Mucosa of descending colon (tissue), 3 donors: ENCODE measurements at regions not wholly inside any gene's neighbourhood (a gene's known extent, or its start where the extent isn't known, plus 50 kb on each side); places are given as distances from the start of the nearest gene placed in this dataset.

Experiments used
- ATAC-seq: fragments of 200-7000 bp; cut with Tn5 transposase; one replicate; pipeline ENCODE4 v1.9.1; 2020; ENCODE audit warnings: mild to moderate bottlenecking, moderate library complexity
- DNase-seq, 3 donors: peaks; one replicate each; pipeline ENCODE4 v3.0.0-alpha.2; 2020
- H3K36me3 ChIP-seq: fragments of 200-600 bp; one replicate; pipeline ENCODE4 v1.8.0; 2021; ENCODE audit warnings: low read depth, mild to moderate bottlenecking
- H3K4me1 ChIP-seq: fragments of 200-600 bp; one replicate; pipeline ENCODE4 v1.8.0; 2021; ENCODE audit warnings: low read depth, mild to moderate bottlenecking
- H3K4me3 ChIP-seq: fragments of 200-600 bp; one replicate; pipeline ENCODE4 v1.8.0; 2021; ENCODE audit warnings: mild to moderate bottlenecking
- H3K9me3 ChIP-seq: fragments of 200-600 bp; one replicate; pipeline ENCODE4 v1.8.0; 2021; ENCODE audit warnings: mild to moderate bottlenecking
- intact Hi-C, 2 donors: fragments of 100-400 bp; cut with DNase I in 1 of 2; cut with micrococcal nuclease in 1 of 2; formaldehyde crosslinking; loops; one replicate each; pipeline versions ENCODE4 v1.11.0 to v1.11.1; 2022; cut with DNase I, micrococcal nuclease
- TF ChIP-seq, protein P1 (sequence below): fragments of 200-600 bp; IDR thresholded peaks from one replicate; pipeline ENCODE4 v1.8.0; 2022; ENCODE audit warnings: antibody characterized with exemption, mild to moderate bottlenecking
- donor health status: DM: no; HTN: no; CAD: no; lungs with moderate emphysema.
- donor health status: DM: no; HTN: no; CAD: no.
- donor health status: DM: no; HTN: yes; CAD: no.

DNA sequence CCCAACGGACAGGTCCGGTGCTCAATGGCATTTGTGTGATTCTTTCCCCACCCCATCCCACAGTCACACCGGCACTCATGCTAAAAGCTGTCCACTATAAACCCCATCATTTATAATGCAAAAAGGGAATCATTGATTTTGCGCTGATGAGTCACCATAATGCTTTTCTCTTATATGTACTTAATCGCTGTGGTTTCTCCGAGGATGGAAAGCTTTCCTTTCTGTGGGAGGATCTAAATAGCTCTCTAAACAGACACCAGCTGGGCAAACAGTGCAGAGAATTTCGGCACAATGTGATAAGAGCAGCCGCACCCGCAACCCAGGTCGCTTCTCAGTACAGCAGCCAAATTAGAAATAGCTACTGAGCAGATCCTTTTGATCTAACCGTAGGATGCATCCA, 85.6 kb downstream of the SETD4 start:
- Histone ChIP-seq H3K36me3 (peaks cover 3% of the 10 kb centered on the region), H3K4me1 (no peaks in the 10 kb centered on the region), H3K4me3 (no peak overlapping the region), H3K9me3 (no peaks in the 10 kb centered on the region)
- peak in 1 of 3 donors; percentile 16 for DNase-seq
- TF ChIP-seq, protein P1, sequence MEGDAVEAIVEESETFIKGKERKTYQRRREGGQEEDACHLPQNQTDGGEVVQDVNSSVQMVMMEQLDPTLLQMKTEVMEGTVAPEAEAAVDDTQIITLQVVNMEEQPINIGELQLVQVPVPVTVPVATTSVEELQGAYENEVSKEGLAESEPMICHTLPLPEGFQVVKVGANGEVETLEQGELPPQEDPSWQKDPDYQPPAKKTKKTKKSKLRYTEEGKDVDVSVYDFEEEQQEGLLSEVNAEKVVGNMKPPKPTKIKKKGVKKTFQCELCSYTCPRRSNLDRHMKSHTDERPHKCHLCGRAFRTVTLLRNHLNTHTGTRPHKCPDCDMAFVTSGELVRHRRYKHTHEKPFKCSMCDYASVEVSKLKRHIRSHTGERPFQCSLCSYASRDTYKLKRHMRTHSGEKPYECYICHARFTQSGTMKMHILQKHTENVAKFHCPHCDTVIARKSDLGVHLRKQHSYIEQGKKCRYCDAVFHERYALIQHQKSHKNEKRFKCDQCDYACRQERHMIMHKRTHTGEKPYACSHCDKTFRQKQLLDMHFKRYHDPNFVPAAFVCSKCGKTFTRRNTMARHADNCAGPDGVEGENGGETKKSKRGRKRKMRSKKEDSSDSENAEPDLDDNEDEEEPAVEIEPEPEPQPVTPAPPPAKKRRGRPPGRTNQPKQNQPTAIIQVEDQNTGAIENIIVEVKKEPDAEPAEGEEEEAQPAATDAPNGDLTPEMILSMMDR, result no peak
- intact Hi-C loops, result no loop called here
- peak; percentile 70 for ATAC-seq

DNA sequence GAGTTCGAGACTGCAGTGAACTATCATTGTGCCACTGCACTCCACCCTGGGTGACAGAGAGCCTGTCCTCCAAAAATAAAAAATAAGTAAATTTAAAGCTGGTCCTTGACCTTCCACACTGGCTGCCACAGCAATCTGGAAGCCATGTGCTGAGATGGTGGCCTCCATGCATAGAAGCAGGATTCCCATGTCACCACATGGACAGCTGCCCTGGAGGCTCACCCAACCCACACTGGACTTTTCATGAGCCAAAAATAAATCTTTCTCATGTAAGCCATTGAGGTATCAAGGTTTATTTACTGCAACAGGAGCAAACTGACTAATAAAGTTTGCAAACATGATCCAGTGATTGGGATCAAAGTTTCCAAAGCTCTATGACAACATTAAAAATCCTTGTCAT, 88.5 kb downstream of the SETD4 start:
- DNase-seq, result no peak
- intact Hi-C loops, result no loop called here
- Histone ChIP-seq H3K4me1 (no peaks in the 10 kb centered on the region), H3K36me3 (peaks cover 3% of the 10 kb centered on the region), H3K4me3 (no peak overlapping the region), H3K9me3 (no peaks in the 10 kb centered on the region)
- ATAC-seq, result no peak
- TF ChIP-seq, protein P1, result no peak

DNA sequence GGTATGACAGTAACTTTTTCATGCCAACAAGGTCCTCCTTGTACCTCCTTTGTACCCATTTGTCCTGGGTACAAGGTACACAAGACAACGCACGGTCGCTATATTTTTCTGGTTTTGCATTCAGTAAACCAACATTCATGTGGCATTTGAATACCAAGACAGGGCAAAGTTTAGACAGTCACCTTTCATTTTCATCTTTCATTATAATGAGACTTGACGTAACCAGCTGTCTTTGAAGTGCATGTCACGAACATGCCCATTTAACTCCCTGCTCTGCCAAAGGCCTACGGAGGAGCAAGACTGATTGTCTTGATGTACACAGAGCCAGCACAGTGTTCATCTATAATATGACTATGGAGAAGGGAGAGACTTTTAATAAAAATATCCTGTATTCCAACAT, 91.0 kb downstream of the SETD4 start:
- Histone ChIP-seq H3K36me3 (peaks cover 3% of the 10 kb centered on the region), H3K9me3 (no peaks in the 10 kb centered on the region), H3K4me1 (no peaks in the 10 kb centered on the region), H3K4me3 (no peak overlapping the region)
- TF ChIP-seq, protein P1, result no peak
- no peak for DNase-seq
- no peak for ATAC-seq
- intact Hi-C loops, result no loop called here

DNA sequence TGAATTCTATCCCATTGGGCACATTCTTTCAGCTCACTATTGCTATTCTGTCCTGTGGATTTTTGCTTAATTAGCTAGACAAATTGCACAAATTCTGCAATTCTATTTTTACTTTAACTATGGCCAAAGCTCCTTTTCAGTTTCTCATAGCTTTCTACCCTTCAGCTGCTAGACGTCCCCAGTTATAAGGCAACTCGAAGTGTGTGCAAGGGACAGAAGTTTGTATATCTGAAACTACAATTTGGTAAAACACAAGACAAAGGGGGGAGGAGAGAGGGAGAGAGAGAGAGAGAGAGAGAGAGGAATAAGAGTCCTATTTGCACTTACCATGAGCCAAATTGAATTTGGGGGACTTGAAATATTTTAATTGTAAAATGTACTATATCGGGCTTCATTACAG, 91.8 kb downstream of the SETD4 start:
- no peak for DNase-seq
- no peak for ATAC-seq
- intact Hi-C loops, result no loop called here

DNA sequence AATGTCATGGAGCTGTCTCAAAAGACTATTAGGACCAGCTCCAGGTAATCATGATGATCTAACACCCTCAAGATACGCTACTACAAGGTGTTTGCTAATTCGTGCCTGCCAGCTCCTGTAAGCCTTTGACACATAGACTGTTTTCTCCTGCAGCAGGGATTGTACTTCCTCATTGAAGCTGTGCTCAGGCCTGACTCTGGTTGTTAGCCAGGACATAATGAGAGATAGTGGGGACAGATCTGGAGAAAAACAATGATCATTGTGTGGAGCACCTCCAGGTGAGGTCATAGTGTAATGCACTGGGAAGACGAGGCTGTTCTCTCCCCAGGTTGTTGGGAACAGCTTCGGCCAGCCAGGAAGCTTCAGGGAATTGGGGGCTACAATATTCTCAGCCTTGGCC, 94.6 kb downstream of the SETD4 start:
- Histone ChIP-seq H3K4me3 (no peak overlapping the region), H3K9me3 (no peaks in the 10 kb centered on the region), H3K4me1 (no peaks in the 10 kb centered on the region), H3K36me3 (no peaks in the 10 kb centered on the region)
- peak; percentile 69 for ATAC-seq
- DNase-seq, result peak in 1 of 3 donors; percentile 16
- intact Hi-C loops, result no loop called here
- TF ChIP-seq, protein P1, result no peak

More for the DNA sequence above, 91.8 kb downstream of the SETD4 start:
- Histone ChIP-seq H3K9me3 (no peaks in the 10 kb centered on the region), H3K4me1 (no peaks in the 10 kb centered on the region), H3K36me3 (no peaks in the 10 kb centered on the region), H3K4me3 (no peak overlapping the region)
- TF ChIP-seq, protein P1, result no peak

DNA sequence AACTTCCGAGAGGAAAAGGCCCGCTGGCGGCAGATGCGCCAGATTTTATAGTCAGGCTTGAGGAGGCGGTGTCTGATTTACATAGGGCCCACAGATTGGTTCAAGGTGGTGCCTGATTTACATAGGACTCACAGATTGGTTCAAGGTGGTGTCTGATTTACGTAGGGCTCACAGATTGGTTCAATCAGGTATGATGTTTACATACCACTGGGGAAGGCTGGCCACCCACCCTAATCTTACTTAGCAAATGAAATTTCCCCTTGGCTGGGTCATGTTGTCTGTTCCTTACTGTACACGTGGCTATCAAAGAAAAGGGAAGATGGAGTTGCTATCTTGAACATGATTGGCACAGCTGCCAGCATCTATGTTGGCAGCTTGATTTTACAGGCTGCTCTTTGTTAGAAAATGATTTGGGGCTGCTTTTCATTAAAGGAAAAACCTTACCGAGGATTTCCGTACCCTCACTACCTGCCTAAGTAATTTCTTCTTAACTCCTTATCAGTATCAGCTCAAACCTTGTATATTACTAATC, 96.3 kb downstream of the SETD4 start:
- DNase-seq (no peak), ATAC-seq (no peak)
- intact Hi-C loops, result no loop called here
- H3K36me3 ChIP-seq, result no peaks in the 10 kb centered on the region
- H3K4me1 ChIP-seq, result no peaks in the 10 kb centered on the region
- no peaks in the 10 kb centered on the region for H3K9me3 ChIP-seq
- no peak overlapping the region for H3K4me3 ChIP-seq
- TF ChIP-seq, protein P1, result no peak
